ENCODE measurements at regions not wholly inside any gene's neighbourhood (a gene's known extent, or its start where the extent isn't known, plus 50 kb on each side); places are given as distances from the start of the nearest gene placed in this dataset.

DNA sequence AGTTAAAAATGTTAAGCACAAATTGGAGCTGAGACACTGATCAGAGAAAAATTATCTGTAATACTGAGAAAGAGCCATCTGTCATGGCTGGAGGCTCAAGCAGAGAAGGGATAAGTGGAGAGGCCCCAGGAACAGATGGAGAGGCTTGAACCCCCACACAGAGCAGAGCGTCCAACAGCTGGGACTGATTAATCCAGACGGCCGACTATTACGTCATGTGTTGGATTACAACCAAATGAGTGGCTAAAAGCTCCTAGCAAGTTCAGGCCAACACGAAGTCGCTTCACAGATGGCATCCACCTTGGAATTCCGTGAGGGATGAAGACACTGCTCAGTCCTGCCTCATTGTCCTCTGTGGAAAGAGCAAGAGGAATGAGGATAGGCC is 57.7 kb upstream of the ATXN3L start:
- TF ChIP-seq, protein P1, sequence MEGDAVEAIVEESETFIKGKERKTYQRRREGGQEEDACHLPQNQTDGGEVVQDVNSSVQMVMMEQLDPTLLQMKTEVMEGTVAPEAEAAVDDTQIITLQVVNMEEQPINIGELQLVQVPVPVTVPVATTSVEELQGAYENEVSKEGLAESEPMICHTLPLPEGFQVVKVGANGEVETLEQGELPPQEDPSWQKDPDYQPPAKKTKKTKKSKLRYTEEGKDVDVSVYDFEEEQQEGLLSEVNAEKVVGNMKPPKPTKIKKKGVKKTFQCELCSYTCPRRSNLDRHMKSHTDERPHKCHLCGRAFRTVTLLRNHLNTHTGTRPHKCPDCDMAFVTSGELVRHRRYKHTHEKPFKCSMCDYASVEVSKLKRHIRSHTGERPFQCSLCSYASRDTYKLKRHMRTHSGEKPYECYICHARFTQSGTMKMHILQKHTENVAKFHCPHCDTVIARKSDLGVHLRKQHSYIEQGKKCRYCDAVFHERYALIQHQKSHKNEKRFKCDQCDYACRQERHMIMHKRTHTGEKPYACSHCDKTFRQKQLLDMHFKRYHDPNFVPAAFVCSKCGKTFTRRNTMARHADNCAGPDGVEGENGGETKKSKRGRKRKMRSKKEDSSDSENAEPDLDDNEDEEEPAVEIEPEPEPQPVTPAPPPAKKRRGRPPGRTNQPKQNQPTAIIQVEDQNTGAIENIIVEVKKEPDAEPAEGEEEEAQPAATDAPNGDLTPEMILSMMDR (IDR thresholded peaks at IDR 0.05): no peak
- TF ChIP-seq POLR2A (IDR thresholded peaks at IDR 0.05): no peak

Measured in adrenal gland (tissue), 5 donors.